ENCODE measurements at regions not wholly inside any gene's neighbourhood (a gene's known extent, or its start where the extent isn't known, plus 50 kb on each side); places are given as distances from the start of the nearest gene placed in this dataset.

GRCh38 chr1:239601108-239601507 lies 214.7 kb downstream of the CHRM3 start:
- TF ChIP-seq POLR2AphosphoS5 (IDR thresholded peaks at IDR 0.05; ENCODE audit: low read depth, low read length) (no peak), POLR2A (IDR thresholded peaks at IDR 0.05; ENCODE audit: control extremely low read depth in 1 of 2, low read depth in 2 of 2, low read length in 2 of 2) (no peak), CTCF (IDR thresholded peaks at IDR 0.05; ENCODE audit: control extremely low read depth in 1 of 3, insufficient read depth in 1 of 3, low read depth in 1 of 3, low read length in 3 of 3) (no peak), TBP (IDR thresholded peaks at IDR 0.05; ENCODE audit: low read depth, low read length) (no peak), ATF3 (IDR thresholded peaks at IDR 0.05; ENCODE audit: insufficient read depth, low read depth, low read length) (no peak), CHD2 (IDR thresholded peaks at IDR 0.05; ENCODE audit: low read length) (no peak)

Measured in H1 (cell line).